CD4-positive, alpha-beta T cell treated with Interleukin-6 for 4 hours (primary cell): ENCODE measurements at regions not wholly inside any gene's neighbourhood (a gene's known extent, or its start where the extent isn't known, plus 50 kb on each side); places are given as distances from the start of the nearest gene placed in this dataset.

Experiments
- DNase-seq: peaks from one replicate; pipeline ENCODE4 v3.0.0-alpha.2; 2020; ENCODE audit warnings: mixed read lengths

GRCh38 chr3:182369861-182370260, 423.4 kb upstream of the ATP11B start:
- no peak for DNase-seq

GRCh38 chr3:182370949-182371348, 422.4 kb upstream of the ATP11B start:
- DNase-seq: no peak

GRCh38 chr3:182375916-182376315, 417.4 kb upstream of the ATP11B start:
- no peak for DNase-seq

- DNase-seq: no peak
Measured at GRCh38 chr3:182382112-182382857, 411.0 kb upstream of the ATP11B start.

- DNase-seq: no peak
Measured at GRCh38 chr3:182384221-182384620, 409.1 kb upstream of the ATP11B start.

- DNase-seq: no peak
Measured at GRCh38 chr3:182385356-182385755, 407.9 kb upstream of the ATP11B start.

- DNase-seq: no peak
Measured at GRCh38 chr3:182388506-182388905, 404.8 kb upstream of the ATP11B start.

GRCh38 chr3:182389071-182389815, 404.1 kb upstream of the ATP11B start:
- no peak for DNase-seq

- DNase-seq: no peak
Measured at GRCh38 chr3:182390421-182390820, 402.9 kb upstream of the ATP11B start.

- DNase-seq: no peak
Measured at GRCh38 chr3:182392182-182392937, 400.9 kb upstream of the ATP11B start.

GRCh38 chr3:182393151-182393550, 400.2 kb upstream of the ATP11B start:
- no peak for DNase-seq

- no peak for DNase-seq
Measured at GRCh38 chr3:182393830-182394367, 399.4 kb upstream of the ATP11B start.

- DNase-seq: no peak
Measured at GRCh38 chr3:182397164-182397563, 396.1 kb upstream of the ATP11B start.

GRCh38 chr3:182399978-182400737, 393.1 kb upstream of the ATP11B start:
- DNase-seq: no peak

- no peak for DNase-seq
Measured at GRCh38 chr3:182400838-182401237, 392.5 kb upstream of the ATP11B start.

- DNase-seq: no peak
Measured at GRCh38 chr3:182404031-182404430, 389.3 kb upstream of the ATP11B start.

- DNase-seq: no peak
Measured at GRCh38 chr3:182405759-182406158, 387.5 kb upstream of the ATP11B start.

GRCh38 chr3:182406786-182407185, 386.5 kb upstream of the ATP11B start:
- no peak for DNase-seq

- no peak for DNase-seq
Measured at GRCh38 chr3:182410051-182410450, 383.3 kb upstream of the ATP11B start.

GRCh38 chr3:182412066-182412465, 381.2 kb upstream of the ATP11B start:
- no peak for DNase-seq

GRCh38 chr3:182413061-182413460, 380.2 kb upstream of the ATP11B start:
- no peak for DNase-seq

GRCh38 chr3:182413682-182414081, 379.6 kb upstream of the ATP11B start:
- no peak for DNase-seq

GRCh38 chr3:182414586-182414985, 378.7 kb upstream of the ATP11B start:
- no peak for DNase-seq
